H1 (cell line): ENCODE measurements at regions not wholly inside any gene's neighbourhood (a gene's known extent, or its start where the extent isn't known, plus 50 kb on each side); places are given as distances from the start of the nearest gene placed in this dataset.
A peak's percentile ranks its signal among the peaks of the same experiment; 100 is the strongest.

ENCODE experiments used
- CTCF ChIA-PET: fragments of 300-600 bp; sonication (Branson Sonifier 250); formaldehyde crosslinking; loops from one replicate; lab custom pipeline; 2021; ENCODE audit not compliant: partially characterized antibody; lab: Charles Lee
- POLR2A ChIA-PET: fragments of 300-600 bp; sonication (Branson Sonifier 250); formaldehyde crosslinking; loops from one replicate; lab custom pipeline; 2021; ENCODE audit warnings: inconsistent platforms; ENCODE audit not compliant: partially characterized antibody; lab: Charles Lee
- DNase-seq, 2 experiments: peaks; one replicate each; pipeline versions ENCODE4 v3.0.0 to v3.0.0-alpha.2; 2010 to 2022; ENCODE audit warnings: low spot score in 2 of 2, low read depth in 1 of 2, mixed read lengths in 1 of 2
- FAIRE-seq: peaks from 2 replicates; lab custom pipeline; 2011; peaks lifted over from hg19 to GRCh38; lab: Jason Lieb, UNC
- H2AFZ ChIP-seq: 2 replicates; pipeline ENCODE4 v1.8.1; 2012; ENCODE audit warnings: low read length, inconsistent platforms
- H2AK5ac ChIP-seq: 2 replicates; pipeline ENCODE4 v1.6.1; 2013; ENCODE audit warnings: low read depth, low read length
- H2BK120ac ChIP-seq: replicated peaks from 2 replicates; pipeline ENCODE3; 2013; ENCODE audit warnings: low read depth, low read length, inconsistent platforms
- H2BK12ac ChIP-seq: 2 replicates; pipeline ENCODE4 v1.6.1; 2013; ENCODE audit warnings: low read depth, low read length
- H2BK15ac ChIP-seq: 2 replicates; pipeline ENCODE4 v1.6.1; 2013; ENCODE audit warnings: low read length
- H2BK20ac ChIP-seq: 2 replicates; pipeline ENCODE4 v1.6.1; 2013; ENCODE audit warnings: low read length
- H2BK5ac ChIP-seq: 2 replicates; pipeline ENCODE4 v1.6.1; 2013; ENCODE audit warnings: low read depth, low read length
- H3K14ac ChIP-seq: 2 replicates; pipeline ENCODE4 v1.6.1; 2013; ENCODE audit warnings: inconsistent platforms; ENCODE audit not compliant: insufficient read length
- H3K18ac ChIP-seq: 2 replicates; pipeline ENCODE4 v1.6.1; 2013; ENCODE audit warnings: low read length; ENCODE audit errors: extremely low read depth
- H3K23ac ChIP-seq: 2 replicates; pipeline ENCODE4 v1.6.1; 2013; ENCODE audit warnings: inconsistent platforms; ENCODE audit not compliant: insufficient read length
- H3K23me2 ChIP-seq: 2 replicates; pipeline ENCODE4 v1.6.1; 2013; ENCODE audit warnings: low read depth, low read length
- H3K27ac ChIP-seq: 2 replicates; pipeline ENCODE4 v1.6.1; 2011; ENCODE audit warnings: low read depth, low read length, inconsistent platforms
- H3K27me3 ChIP-seq, 4 experiments: replicated peaks in 1 of 4; 1 replicate in 1 of 4; 2 replicates in 3 of 4; pipeline versions ENCODE4 v1.6.1 to v1.8.1; 2011 to 2013; ENCODE audit warnings: low read length in 3 of 4, mild to moderate bottlenecking in 3 of 4, inconsistent platforms in 2 of 4, mixed read lengths in 2 of 4, moderate library complexity in 1 of 4; ENCODE audit not compliant: control insufficient read depth in 3 of 4, insufficient read depth in 3 of 4; ENCODE audit errors: extremely low read depth in 1 of 4
- H3K36me3 ChIP-seq, 4 experiments: 2 replicates each; pipeline versions ENCODE4 v1.6.1 to v1.8.1; 2011 to 2013; ENCODE audit warnings: mild to moderate bottlenecking in 4 of 4, low read length in 3 of 4, moderate library complexity in 2 of 4, control low read depth in 1 of 4, inconsistent platforms in 1 of 4; ENCODE audit not compliant: insufficient read depth in 4 of 4, control insufficient read depth in 2 of 4
- H3K4ac ChIP-seq: replicated peaks from 2 replicates; pipeline ENCODE3; 2013; ENCODE audit warnings: low read length, low read depth, mixed read lengths, inconsistent platforms; ENCODE audit not compliant: insufficient read length
- H3K4me1 ChIP-seq, 4 experiments: replicated peaks in 1 of 4; 1 replicate in 1 of 4; 2 replicates in 3 of 4; pipeline versions ENCODE4 v1.6.1 to v1.8.1; 2011 to 2013; ENCODE audit warnings: low read length in 3 of 4, inconsistent platforms in 2 of 4, mixed read lengths in 1 of 4; ENCODE audit not compliant: insufficient read depth in 4 of 4, control insufficient read depth in 3 of 4
- H3K4me2 ChIP-seq, 2 experiments: 2 replicates each; pipeline versions ENCODE4 v1.6.1 to v1.8.1; 2011 to 2013; ENCODE audit warnings: low read depth in 2 of 2, low read length in 2 of 2, control low read depth in 1 of 2, inconsistent platforms in 1 of 2, mild to moderate bottlenecking in 1 of 2; ENCODE audit not compliant: insufficient read depth in 1 of 2
- H3K4me3 ChIP-seq, 4 experiments: fragments of 200-600, 300-600 bp in 1 of 4; sonication (generic), shearing (Covaris generic), sonication (Bioruptor Twin) in 1 of 4; 2 replicates each; pipeline versions ENCODE4 v1.5.1 to v1.8.1; 2011 to 2016; ENCODE audit warnings: low read length in 4 of 4, low read depth in 3 of 4, control low read depth in 2 of 4, inconsistent platforms in 2 of 4, mild to moderate bottlenecking in 2 of 4, mixed read lengths in 1 of 4, moderate library complexity in 1 of 4; ENCODE audit not compliant: insufficient read depth in 2 of 4; ENCODE audit errors: extremely low read depth in 1 of 4
- H3K56ac ChIP-seq: replicated peaks from 2 replicates; pipeline ENCODE3; 2013; ENCODE audit warnings: low read depth, mild to moderate bottlenecking, mixed read lengths, low read length, inconsistent platforms; ENCODE audit not compliant: insufficient read length
- H3K79me1 ChIP-seq: 2 replicates; pipeline ENCODE4 v1.6.1; 2013; ENCODE audit warnings: low read depth, low read length, control low read depth
- H3K79me2 ChIP-seq, 2 experiments: 2 replicates each; pipeline versions ENCODE4 v1.6.1 to v1.8.1; 2012 to 2013; ENCODE audit warnings: low read length in 2 of 2, mild to moderate bottlenecking in 2 of 2, inconsistent platforms in 1 of 2; ENCODE audit not compliant: insufficient read depth in 2 of 2, control insufficient read depth in 1 of 2
- H3K9ac ChIP-seq, 4 experiments: replicated peaks in 1 of 4; 1 replicate in 1 of 4; 2 replicates in 3 of 4; pipeline versions ENCODE4 v1.6.1 to v1.8.1; 2011 to 2013; ENCODE audit warnings: low read depth in 3 of 4, low read length in 3 of 4, control low read depth in 2 of 4, mild to moderate bottlenecking in 2 of 4, moderate library complexity in 2 of 4, inconsistent platforms in 1 of 4; ENCODE audit errors: extremely low read depth in 1 of 4
- H3K9me3 ChIP-seq, 2 experiments: 2 replicates each; pipeline versions ENCODE4 v1.6.1 to v1.8.1; 2012 to 2013; ENCODE audit warnings: mild to moderate bottlenecking in 2 of 2, moderate library complexity in 2 of 2, control low read depth in 1 of 2, inconsistent platforms in 1 of 2, low read depth in 1 of 2, low read length in 1 of 2, mixed read lengths in 1 of 2; ENCODE audit not compliant: insufficient read depth in 2 of 2
- H4K20me1 ChIP-seq, 2 experiments: replicated peaks in 1 of 2; 2 replicates each; pipeline versions ENCODE3 to v1.8.1; 2011 to 2013; ENCODE audit warnings: inconsistent platforms in 2 of 2, low read length in 2 of 2, mild to moderate bottlenecking in 1 of 2; ENCODE audit not compliant: insufficient read depth in 2 of 2, control insufficient read depth in 1 of 2
- H4K5ac ChIP-seq: 2 replicates; pipeline ENCODE4 v1.6.1; 2013; ENCODE audit warnings: low read length, low read depth, mixed read lengths, inconsistent platforms; ENCODE audit not compliant: insufficient read length
- H4K8ac ChIP-seq: 2 replicates; pipeline ENCODE4 v1.8.0; 2013; ENCODE audit warnings: mild to moderate bottlenecking, moderate library complexity, low read length, inconsistent platforms; ENCODE audit not compliant: insufficient read depth; ENCODE audit errors: extremely low read depth
- H4K91ac ChIP-seq: replicated peaks from 2 replicates; pipeline ENCODE3; 2013; ENCODE audit warnings: low read length, mixed read lengths, inconsistent platforms; ENCODE audit not compliant: insufficient read length
- CTCF ChIP-seq, 3 experiments: IDR thresholded peaks; 1 replicate in 2 of 3; 2 replicates in 1 of 3; pipeline versions ENCODE4 v1.5.1 to v1.6.1; 2011; ENCODE audit warnings: low read length in 3 of 3, mild to moderate bottlenecking in 3 of 3, inconsistent platforms in 2 of 3, low read depth in 1 of 3, moderate library complexity in 1 of 3; ENCODE audit not compliant: insufficient read depth in 1 of 3; ENCODE audit errors: control extremely low read depth in 1 of 3
- GTF2F1 ChIP-seq: IDR thresholded peaks from 2 replicates; pipeline ENCODE4 v1.6.1; 2012; ENCODE audit warnings: low read depth, low read length, improper control_type of control experiment, borderline replicate concordance
- RXRA ChIP-seq: IDR thresholded peaks from 2 replicates; pipeline ENCODE4 v1.6.1; 2011; ENCODE audit warnings: low read depth, mild to moderate bottlenecking, low read length, moderate library complexity; ENCODE audit not compliant: insufficient read depth
- WGBS, 2 experiments: shearing (Covaris generic) in 1 of 2; methylation state at CpG; one replicate each; pipeline versions ENCODE4 v1.1.6 to v1.1.7; 2013 to 2015; ENCODE audit warnings: low lambda C conversion rate in 2 of 2, mixed read lengths in 2 of 2, inconsistent platforms in 1 of 2, low coverage in 1 of 2, missing lambda C conversion rate in 1 of 2; ENCODE audit not compliant: insufficient replicate concordance in 2 of 2, insufficient coverage in 1 of 2, insufficient read length in 1 of 2; ENCODE audit errors: extremely low coverage in 1 of 2, missing lambda C conversion rate in 1 of 2; 5-methylcytosine and 5-hydroxymethylcytosine counted together

- Histone ChIP-seq H3K4ac (no peak overlapping the region), H3K4me1 (no peaks in the 10 kb centered on the region), H3K36me3 (no peaks in the 10 kb centered on the region), H3K9me3 (no peaks in the 10 kb centered on the region), H2BK20ac (no peak overlapping the region), H3K23me2 (no peaks in the 10 kb centered on the region), H3K18ac (0 out of 2 replicates have a peak overlapping the region, but pooled peaks have one; percentile 0), H4K8ac (no peak overlapping the region), H3K4me3 (no peak overlapping the region), H2AK5ac (no peak overlapping the region), H4K91ac (no peak overlapping the region), H2BK5ac (no peak overlapping the region), H3K79me1 (no peaks in the 10 kb centered on the region), H2BK15ac (no peak overlapping the region), H3K27me3 (no peaks in the 10 kb centered on the region), H3K79me2 (no peaks in the 10 kb centered on the region), H2BK120ac (no peak overlapping the region), H3K4me2 (no peak overlapping the region), H4K20me1 (no peaks in the 10 kb centered on the region), H3K56ac (no peak overlapping the region), H3K27ac (no peak overlapping the region), H4K5ac (no peak overlapping the region), H3K9ac (no peak overlapping the region), H3K23ac (no peak overlapping the region), H2AFZ (no peak overlapping the region), H3K14ac (no peak overlapping the region), H2BK12ac (no peak overlapping the region)
- no peak for DNase-seq
- WGBS, 2 experiments, result 100% methylated on average over 1 of the region's 1 CpG; no CpG with 5 or more reads in 1 of the 2 experiments
- ChIA-PET POLR2A (no interaction called here), CTCF (no interaction called here)
- FAIRE-seq, result no peak
- TF ChIP-seq CTCF (IDR thresholded peaks at IDR 0.05; ENCODE audit: control extremely low read depth in 1 of 3, insufficient read depth in 1 of 3, low read depth in 1 of 3, low read length in 3 of 3) (no peak), GTF2F1 (no peak), RXRA (no peak)
Observed at GRCh38 chr1:29625084-29625420, 388.7 kb downstream of the PTPRU start.
